NCI-H1694 (cell line): ENCODE measurements at regions not wholly inside any gene's neighbourhood (a gene's known extent, or its start where the extent isn't known, plus 50 kb on each side); places are given as distances from the start of the nearest gene placed in this dataset.
A peak's percentile ranks its signal among the peaks of the same experiment; 100 is the strongest.

Experiments
- DNase-seq: peaks from one replicate; lab custom pipeline; 2025; lab: John Stamatoyannopoulos, UW

DNA sequence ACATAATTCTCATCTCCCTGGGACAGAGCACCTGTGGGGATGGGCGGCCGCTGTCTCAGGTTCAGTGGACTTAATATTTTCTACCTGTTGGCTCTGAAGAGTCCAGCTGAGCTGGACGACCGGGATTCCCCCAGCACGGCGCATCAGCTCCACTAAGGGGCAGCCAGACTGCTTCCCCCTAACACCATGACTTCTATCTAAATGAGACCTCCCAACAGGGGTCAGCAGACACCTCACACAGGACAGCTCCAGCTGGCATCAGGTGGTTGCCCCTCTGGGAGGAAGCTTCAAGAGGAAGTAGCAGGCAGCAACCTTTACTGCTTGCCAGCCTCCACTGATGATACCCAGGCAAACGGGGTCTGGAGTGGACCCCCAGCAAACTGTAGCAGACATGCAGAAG lies 226.0 kb upstream of the DSEL start:
- DNase-seq, result no peak

DNA sequence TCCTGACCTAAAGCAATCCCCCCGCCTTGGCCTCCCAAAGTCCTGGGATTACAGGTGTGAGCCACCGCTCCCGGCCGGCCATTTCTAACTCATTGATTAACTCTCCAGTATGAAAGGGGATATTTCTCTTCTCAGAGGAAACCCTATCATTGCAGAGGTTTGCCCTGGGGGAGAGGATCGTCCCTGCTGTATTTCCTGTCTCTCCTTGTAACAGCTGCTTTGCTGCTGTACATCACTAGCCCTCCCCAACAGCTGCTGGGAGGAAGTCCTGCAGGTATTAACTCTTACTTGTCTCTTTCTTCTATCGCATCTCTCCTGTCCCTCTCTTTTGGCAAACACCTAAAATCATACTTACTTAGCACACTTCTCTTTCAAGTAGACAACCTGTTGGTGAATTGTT lies 219.0 kb upstream of the DSEL start:
- DNase-seq, result no peak

DNA sequence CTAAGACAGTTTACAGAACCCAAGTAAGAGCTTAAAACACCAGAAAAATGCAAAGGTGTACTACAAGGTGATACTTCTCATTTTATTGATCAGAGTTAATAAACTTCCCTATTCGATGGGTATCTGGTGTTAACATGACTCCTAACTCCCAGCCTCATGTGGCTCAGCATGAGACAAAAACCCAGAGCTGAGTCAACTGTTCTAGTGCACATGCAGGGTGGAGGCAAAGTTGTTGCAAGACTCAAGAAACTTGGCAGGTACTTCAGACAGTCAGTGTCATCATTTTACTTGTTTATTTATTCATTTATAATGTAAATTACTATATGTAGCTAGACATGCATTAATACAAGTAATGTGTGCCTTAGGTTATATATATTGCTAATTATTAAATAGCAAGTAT lies 216.6 kb upstream of the DSEL start:
- no peak for DNase-seq

DNA sequence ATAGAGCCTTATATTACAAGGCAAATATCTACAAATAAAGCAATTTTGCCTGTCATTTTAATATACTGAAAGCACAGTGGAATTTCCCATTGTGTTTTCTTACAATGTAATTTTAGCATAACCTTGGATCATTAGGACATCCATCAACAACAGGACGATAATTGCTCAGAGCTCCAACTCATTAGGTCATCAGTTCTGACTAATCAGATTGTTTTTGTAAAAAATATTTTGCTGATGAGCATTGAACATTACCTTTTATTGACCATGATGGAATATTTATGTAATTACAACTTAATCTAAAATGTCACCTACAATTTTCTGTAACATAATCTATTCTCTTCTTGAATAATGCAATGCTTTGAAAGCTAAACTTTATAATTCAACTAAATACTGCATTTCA lies 215.3 kb upstream of the DSEL start:
- no peak for DNase-seq

DNA sequence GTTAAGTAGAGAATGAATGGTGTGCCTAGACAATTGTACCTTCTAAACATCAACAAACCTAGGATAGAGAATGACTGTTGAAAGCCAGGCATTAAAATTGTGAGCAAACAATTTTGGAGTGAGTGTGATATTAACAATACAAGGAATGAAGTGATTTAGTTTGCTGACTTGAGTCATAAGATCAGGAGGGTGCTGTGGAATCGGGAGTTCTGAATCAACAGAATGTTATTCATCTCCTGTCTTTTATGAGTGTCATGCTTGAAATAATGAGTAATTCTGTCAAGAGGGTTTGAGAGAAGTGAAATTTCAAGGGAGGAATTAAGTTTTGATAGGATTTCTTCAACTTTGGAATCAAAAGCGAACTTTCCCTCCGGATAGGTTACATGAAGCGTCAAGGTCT lies 214.4 kb upstream of the DSEL start:
- no peak for DNase-seq

DNA sequence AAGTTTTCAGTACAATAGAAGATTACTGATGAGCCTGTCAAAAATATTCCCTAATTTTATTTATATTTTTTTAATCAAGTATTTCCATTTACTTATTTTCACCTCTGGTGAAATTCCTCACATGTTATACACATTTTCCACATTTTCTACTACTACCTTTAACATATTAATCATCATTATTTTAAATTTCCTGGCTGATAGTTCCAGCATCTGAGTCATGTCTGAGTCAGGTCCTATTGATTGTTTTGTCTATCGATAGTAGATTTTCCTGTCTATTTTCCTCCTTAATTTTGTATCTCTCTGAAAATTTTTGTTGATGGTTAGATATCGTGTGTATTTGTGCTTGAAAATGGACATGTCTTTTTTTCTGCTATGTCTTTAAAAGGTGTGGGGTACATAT lies 211.8 kb upstream of the DSEL start:
- DNase-seq, result no peak

DNA sequence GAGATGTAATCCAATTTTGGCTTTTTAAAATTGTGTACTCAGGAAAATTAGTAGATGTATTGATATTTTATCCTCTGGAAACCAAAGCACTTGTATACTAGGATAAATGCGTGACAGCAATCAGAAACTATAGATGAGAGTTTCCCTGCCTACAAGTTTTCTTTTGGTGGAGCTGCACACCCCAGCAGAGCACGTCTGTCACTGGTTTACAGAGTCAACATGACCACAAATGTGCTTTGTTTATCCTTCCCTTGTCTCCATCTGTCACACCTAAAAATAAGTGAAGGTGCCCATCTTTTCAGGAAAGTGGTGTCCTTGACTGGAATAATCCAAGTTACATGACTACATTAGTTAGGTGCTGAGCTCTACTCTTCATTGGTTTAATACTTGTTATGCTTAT lies 210.4 kb upstream of the DSEL start:
- peak; percentile 5 for DNase-seq

DNA sequence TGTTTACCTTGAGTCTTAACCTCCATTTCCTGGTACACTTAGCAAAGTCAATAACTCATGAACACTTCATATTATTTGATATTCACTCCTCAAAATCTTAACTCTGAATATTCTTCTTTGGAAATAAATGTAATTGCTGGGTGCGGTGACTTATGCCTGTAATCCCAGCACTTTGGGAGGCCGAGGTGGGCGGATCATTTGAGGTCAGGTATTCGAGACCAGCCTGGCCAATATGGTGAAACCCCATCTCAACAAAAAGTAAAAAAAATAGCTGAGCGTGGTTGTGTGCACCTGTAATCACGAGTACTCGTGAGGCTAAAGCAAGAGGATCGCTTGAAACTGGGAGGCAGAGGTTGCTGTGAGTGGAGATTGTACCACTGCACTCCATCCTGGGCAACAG lies 201.3 kb upstream of the DSEL start:
- DNase-seq, result no peak

DNA sequence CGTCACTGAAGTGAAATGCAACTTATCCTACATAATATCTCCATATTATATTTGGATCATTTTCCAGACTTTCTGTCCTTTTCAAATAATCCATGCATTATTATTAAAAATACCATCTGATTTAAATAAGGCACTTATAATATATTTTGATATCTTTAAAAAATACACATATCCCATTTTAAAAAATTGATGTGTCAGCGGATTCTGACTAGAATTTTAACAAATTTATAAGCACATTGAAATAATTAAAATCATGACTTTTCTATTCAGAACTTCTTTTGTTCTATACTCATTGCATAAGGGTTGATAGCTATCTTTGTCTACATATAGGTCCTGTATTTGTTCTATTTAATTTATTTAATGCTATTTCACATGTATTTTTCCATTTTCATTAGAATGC lies 199.0 kb upstream of the DSEL start:
- no peak for DNase-seq

DNA sequence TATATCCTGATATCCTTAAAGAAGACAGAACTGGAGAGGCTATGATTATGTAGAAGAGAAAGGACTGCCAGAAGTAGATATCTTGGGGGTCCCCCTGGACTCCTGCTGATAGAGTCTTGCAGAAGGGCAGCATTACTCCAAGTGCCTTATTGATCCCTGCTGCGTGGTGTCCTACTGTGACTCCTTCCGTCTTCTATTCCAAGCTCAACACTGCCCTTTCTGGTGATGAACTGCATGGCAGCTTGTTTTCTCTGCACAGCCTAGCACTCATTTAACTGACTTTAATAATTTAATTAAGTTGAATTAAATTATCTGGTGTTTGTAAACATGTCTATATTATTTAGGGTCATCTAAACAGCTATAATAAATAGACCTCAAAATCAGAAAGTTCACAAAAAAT lies 194.1 kb upstream of the DSEL start:
- no peak for DNase-seq

DNA sequence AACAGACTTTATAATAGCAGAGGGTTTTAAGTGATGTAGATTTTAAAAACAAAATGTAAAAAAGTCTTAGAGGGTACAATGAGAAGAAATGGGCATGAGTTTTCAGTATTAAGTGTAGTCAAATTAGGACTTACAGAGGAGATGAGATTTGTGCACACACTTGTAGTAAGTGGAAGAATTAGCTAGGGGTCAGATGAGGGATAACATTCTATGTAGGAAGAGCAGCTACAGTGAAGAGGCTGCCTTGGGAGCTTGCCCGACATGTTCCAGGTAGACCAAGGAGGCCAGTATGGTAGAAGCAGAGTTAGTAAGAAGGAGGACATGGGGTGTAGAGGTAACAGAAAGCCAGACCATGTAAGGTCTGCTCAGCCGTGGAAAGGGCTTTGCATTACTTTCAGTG lies 189.2 kb upstream of the DSEL start:
- no peak for DNase-seq

DNA sequence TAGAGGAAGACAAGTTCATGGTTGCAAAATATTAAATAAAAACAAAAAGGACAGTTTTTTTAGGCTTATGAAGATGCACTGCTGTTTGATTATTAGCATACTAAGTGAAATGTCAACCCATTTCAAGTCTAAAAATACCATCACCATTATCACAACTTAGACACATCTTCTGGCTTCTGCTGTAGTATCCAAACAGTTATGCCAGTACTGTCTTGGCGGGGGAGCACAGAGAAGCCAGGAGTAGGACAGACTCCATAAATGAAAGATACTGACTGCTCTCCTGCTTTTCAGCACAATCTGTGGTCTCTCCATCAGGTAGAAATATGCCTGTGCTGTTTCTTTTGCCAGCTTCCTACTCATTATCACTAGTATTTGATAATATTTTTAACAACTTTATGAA lies 179.2 kb upstream of the DSEL start:
- no peak for DNase-seq

DNA sequence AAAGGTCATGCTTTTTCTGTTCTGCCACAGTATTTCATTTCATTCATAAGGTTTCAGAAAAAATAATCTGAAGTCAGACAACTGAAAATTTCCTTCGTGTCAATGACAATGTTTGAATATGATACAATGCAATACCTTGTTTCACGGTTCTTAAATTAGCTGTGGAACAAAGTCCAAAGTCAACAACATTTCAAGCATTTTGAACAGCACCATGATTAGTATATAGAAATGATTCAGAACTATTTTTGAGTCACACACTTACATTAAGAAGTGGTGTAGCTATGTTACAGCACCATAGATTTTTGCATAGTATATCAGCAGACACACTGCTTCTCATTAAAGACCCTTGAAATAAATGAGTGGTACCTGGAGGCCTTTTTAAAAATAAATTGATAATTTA lies 178.3 kb upstream of the DSEL start:
- no peak for DNase-seq

DNA sequence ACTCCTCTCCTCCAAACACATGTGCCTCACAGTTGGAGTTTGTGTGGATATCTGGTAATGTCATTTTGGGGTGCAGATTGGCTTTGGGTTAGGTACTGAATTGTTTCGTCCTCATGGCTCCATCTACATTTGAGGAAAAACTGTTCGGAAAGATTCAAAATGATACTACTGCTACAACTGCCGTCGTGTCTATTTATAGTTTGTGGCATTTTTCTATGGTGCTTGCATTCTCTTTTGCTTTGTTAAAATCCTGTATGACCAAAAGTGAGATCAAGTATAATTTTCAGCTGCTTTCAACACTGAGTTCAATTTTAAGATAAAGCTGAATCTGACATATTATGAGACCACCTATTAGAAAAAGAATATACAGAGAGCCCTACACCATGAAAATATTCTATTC lies 176.3 kb upstream of the DSEL start:
- DNase-seq, result no peak

DNA sequence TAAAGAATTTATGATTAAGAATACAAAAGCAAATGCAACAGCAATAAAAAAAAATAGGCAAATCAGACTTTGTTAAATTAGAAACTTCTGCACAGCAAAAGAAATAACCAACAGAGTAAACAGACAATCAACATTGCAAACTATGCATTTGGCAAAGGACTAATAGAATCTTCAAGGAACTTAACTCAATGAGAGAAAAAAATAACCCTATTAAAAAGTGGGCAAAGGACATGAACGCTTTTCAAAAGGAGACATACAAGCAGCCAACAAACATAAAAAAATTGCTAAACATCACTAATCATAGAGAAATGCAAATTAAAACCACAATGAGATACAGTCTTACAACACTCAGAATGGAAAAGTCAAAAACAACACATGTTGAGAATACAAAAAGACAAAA lies 166.0 kb upstream of the DSEL start:
- DNase-seq, result no peak

DNA sequence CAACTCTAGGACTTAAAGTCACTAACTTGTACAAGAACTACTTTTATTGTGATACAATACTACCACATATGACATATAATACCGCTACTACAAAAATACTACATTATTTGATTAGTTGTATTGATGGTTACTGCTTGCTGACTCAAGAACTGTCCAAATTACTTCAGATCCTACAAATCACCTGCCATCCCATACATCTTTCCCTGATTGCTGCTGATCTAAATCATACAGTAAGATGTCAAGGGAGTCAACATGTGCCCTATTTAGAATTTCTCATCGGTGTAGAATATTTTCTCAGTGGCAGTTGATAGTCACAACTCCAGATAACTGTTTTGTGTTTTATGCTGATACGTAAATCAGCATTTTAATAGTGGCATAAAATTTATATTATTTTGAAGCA lies 161.0 kb upstream of the DSEL start:
- DNase-seq, result no peak

DNA sequence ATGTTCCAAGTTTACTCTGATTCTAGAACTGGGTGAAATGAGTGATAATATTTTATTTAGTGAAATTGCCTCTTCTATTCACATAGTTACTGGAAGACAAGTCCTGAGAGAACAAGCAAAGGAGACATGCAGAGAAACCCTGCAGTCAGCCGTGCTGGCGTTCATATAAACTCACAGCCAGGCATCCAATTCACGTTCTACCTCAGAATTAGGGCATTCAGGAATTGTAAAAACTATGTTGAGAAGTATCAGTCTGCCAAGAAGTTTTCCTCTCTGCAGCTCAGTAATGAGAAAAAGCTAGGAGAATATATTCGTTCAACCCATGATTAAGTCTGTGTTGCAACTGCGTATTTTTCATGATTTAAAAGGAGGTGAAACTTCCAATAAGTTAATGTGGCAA lies 156.2 kb upstream of the DSEL start:
- DNase-seq, result no peak

DNA sequence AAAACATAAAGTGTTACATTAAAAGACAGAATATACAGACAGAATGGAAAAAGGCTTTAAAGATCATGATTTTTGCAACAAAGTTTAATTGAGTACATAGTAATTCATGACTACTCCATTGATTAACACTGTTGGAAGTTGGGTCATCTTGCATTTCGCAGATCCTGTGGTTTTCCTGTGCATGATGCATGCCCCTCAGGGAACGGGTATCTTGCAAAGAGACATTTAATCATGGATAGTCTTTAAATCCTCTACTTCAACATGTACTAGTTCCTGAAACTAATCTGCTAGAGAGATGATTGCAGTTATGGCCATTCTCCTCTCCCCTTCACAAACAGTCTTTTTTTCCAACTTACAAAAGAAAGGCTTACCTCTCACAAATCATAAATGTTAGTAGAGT lies 155.6 kb upstream of the DSEL start:
- DNase-seq, result no peak

DNA sequence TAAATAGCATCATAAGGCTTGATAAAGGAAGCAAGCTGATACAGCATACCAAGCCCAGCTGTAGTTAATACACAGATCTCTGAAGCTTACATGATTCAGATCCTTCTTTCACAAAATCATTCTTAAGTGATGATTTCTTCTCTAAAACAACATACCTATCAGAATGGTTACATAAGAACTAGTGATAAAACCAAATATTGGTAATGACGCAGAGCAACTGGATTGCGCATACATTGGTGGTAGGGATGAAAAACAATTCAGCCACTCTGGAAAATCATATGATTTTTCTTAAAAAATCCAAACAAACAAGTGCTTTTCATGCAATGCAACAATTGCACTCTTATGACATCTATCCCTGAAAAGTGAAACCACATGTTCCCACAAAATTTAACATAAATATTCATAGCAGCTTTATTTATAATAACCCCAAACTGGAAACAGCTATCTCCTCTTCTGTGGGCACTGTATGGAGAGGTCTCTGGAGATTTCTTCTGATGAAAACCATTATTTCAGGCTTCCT lies 153.6 kb upstream of the DSEL start:
- no peak for DNase-seq

DNA sequence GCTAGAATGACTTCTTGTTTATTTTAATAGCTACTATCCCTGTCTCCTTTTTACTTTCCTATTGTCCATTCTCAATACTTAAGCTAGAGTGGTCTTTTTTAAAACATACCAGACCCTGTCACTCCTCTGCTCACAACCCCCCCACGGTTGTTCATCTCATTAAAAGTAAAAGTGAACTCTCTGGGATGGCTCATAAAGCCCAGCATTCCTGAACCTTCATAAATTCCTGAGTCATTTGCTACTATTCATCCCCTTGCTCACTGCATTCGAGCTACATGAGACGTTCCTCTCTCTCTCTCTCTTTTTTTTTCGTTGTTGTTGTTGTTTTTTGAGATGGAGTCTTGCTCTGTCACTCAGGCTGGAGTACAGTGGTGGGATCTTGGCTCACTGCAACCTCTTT lies 148.7 kb upstream of the DSEL start:
- DNase-seq, result no peak

DNA sequence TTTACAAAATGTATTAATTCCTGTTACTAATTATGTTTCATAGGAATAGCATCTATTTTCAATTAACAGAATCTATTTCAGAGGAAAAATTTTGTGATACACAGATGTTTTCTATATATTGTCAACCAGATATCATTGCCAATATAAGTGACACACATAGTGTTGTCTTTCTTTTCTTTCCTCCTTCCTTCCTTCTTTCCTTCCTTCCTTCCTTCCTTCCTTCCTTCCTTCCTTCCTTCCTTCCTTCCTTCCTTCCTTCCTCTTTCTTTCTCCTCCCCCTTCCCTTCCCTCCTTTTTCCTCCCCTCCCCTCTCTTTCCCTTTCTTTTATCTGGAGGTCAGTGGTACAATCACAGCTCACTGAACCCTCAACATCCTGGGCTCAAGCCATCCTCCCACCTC lies 146.5 kb upstream of the DSEL start:
- no peak for DNase-seq

DNA sequence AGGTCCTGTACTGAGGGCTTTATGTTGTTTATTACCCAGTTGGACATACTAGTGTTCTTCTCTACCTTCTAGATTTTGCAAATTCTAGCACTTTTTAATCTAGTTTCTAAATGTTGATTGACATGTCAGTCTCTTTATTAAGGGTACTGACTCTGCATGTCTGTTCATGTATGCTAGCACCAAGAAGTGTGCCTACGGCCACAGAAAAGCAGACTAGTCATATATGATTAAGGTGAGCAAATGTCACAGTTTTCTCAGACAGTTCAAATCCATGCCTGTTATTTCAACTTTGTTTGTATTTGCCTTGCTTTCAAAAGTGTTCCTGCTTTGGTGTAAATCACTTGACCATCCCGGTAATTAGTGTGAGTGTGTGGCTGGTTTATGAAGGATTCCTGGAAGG lies 145.0 kb upstream of the DSEL start:
- no peak for DNase-seq

DNA sequence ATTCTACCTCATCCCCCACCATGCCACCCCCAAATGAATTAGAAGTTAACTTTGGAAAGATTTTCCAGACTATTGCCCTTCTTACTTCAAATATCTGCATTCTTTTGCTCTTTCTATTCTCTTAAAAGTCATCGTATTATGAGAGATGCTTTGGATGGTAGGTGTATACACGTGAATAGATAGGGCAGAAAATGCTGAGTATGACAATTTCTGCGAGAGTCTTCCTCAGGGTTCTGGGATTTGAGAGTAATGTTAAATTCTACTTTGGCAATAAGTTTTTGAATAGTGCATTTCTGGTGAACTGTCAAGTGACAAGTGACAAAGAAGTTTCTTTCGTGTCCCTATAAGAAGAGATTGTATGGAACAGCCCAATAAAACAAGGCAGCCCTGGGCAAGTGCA lies 137.6 kb upstream of the DSEL start:
- no peak for DNase-seq

DNA sequence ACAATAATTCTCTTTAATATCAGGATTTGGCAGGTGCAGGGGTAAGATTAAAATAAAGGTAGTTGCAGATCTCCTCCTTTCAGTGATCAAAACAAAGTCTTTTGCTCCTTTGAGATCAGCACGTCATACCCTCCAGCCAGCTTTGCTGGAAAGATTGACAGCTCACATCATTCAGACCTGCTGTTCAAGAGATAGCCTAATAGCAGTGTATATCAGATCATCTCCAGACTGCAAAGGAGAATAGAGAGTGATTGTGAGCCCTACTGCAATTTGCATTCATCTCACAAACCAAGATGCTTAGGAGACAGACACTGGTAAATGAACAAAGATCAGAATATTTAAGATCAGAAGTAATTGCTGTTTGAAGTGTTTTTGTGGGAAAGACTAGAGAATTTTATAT lies 135.8 kb upstream of the DSEL start:
- DNase-seq, result no peak

DNA sequence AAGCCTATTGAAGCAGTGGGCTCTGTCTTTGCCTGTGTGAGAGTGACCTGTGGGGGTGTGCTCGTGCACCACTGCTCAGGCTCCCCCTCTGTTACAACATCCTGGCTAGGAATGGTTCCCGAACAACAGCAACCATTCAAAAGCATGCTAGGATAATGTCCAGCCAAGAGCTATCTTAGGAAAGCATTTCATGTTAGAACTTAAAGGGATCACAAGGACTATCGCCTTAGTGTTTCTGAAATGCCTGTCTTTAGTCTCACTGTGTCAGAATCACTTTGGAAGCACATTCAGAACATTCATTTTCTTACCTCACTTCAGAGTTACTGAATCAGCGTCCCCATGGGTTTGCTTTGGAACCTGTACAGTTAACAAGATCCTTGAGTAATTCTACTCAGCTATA lies 134.9 kb upstream of the DSEL start:
- no peak for DNase-seq
